GM19395 (cell line): ENCODE measurements at regions not wholly inside any gene's neighbourhood (a gene's known extent, or its start where the extent isn't known, plus 50 kb on each side); places are given as distances from the start of the nearest gene placed in this dataset.
"Not testable (repeated sequence)": the region's sequence is repeated elsewhere in the genome, so short reads cannot be mapped to it uniquely, and the experiment has no call there.

Experiments used
- ATAC-seq: cut with Tn5 transposase; IDR thresholded peaks from one replicate; pipeline ENCODE4 v1.9.1; 2021; ENCODE audit warnings: mild to moderate bottlenecking, moderate library complexity; ENCODE audit not compliant: unreplicated experiment

DNA sequence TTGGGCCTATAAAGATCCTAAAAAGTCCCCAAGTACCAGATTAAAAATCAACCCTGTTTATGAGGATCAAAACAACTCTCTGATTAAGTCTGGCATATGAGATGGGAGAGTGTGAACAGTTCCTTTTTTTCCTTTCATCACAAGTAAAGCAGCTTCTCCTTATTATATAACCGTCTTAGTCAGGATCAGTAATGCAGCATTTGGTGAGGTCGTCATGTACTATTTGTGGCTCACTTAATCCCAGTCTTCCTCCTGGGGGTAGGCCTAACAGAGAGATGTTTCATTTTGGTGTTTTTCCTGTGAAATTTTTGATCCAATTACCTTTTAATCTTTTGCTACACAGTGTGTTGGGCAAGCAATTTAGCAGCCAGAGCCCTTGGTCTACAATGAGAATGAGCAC, 333.1 kb upstream of the KCNMB2 start:
- ATAC-seq, result no peak

DNA sequence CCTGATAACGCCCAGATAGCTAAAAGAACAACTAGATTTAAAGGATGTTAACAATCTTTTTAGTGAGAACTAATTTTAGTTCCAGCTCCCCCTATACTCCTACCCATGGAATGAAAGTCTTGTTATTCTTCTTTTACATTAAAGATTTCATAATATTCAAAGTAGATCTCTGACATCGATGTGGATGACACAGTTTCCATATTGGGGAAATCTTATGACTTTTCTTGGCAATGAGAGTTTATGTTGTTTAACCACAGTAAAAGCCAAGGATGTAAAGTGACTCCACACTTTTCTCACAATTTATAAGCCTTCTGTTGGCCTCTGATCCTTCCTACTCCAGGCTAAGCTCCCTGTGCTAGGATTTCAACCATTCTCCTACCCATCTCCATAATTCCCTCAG, 332.6 kb upstream of the KCNMB2 start:
- no peak for ATAC-seq

DNA sequence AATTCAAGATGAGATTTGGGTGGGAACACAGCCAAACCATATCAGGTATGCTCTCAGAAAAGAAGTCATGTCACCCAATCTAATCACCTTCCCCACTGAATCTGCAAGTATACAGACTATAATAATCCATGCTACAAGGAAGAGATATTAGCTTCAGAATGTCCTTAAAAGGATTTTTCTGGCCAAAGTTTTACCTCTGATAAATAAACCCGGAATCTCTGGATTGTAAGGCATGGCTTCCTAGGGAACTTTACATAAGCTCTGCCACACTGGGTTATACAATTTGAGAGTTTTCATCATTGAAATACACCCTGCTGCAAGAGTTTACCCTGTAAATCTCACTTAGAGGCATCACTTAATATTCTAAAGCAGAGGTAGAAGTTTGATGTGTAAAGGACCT, 330.5 kb upstream of the KCNMB2 start:
- ATAC-seq, result no peak

GRCh38 chr3:178206521-178206920, 329.7 kb upstream of the KCNMB2 start:
- ATAC-seq, result no peak

- not testable (repeated sequence) for ATAC-seq
These were observed 329.1 kb upstream of the KCNMB2 start for GRCh38 chr3:178207161-178207560.

- ATAC-seq, result not testable (repeated sequence)
These were observed 328.6 kb upstream of the KCNMB2 start for GRCh38 chr3:178207627-178208026.

GRCh38 chr3:178209116-178209515, 327.1 kb upstream of the KCNMB2 start:
- ATAC-seq, result not testable (repeated sequence)

DNA sequence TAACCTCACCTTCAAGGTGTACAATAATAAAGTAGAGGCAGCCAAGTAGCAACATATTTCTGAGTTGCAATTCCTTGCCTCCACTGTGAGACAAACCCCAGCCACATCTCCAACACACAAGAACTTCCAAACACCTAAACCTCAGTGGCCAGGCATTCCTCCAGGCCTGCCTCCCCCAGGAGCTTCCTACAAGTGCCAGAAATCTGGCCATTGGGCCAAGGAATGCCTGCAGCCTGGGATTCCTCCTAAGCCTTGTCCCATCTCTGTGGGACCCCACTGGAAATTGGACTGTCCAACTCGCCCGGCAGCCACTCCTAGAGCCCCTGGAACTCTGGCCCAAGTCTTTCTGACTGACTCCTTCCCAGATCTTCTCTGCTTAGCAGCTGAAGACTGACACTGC, 326.6 kb upstream of the KCNMB2 start:
- not testable (repeated sequence) for ATAC-seq

- not testable (repeated sequence) for ATAC-seq
These were observed 325.1 kb upstream of the KCNMB2 start for GRCh38 chr3:178211086-178211485.

GRCh38 chr3:178217479-178217878, 318.8 kb upstream of the KCNMB2 start:
- no peak for ATAC-seq

- no peak for ATAC-seq
These were observed 318.0 kb upstream of the KCNMB2 start for GRCh38 chr3:178218231-178218630.

DNA sequence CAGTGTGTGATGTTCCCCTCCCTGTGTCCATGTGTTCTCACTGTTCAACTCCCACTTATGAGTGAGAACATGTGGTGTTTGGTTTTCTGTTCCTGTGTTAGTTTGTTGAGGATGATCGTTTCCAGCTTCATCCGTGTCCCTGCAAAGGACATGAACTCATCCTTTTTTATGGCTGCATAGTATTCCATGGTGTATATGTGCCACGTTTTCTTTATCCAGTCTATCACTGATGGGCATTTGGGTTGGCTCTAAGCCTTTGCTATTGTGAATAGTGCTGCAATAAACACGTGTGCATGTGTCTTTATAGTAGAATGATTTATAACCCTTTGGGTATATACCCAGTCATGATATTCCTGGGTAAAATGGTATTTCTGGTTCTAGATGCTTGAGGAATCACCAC, 316.6 kb upstream of the KCNMB2 start:
- not testable (repeated sequence) for ATAC-seq

GRCh38 chr3:178223876-178224275, 312.4 kb upstream of the KCNMB2 start:
- ATAC-seq, result no peak

GRCh38 chr3:178226094-178226493, 310.1 kb upstream of the KCNMB2 start:
- ATAC-seq, result no peak

GRCh38 chr3:178231645-178232044, 304.6 kb upstream of the KCNMB2 start:
- no peak for ATAC-seq

DNA sequence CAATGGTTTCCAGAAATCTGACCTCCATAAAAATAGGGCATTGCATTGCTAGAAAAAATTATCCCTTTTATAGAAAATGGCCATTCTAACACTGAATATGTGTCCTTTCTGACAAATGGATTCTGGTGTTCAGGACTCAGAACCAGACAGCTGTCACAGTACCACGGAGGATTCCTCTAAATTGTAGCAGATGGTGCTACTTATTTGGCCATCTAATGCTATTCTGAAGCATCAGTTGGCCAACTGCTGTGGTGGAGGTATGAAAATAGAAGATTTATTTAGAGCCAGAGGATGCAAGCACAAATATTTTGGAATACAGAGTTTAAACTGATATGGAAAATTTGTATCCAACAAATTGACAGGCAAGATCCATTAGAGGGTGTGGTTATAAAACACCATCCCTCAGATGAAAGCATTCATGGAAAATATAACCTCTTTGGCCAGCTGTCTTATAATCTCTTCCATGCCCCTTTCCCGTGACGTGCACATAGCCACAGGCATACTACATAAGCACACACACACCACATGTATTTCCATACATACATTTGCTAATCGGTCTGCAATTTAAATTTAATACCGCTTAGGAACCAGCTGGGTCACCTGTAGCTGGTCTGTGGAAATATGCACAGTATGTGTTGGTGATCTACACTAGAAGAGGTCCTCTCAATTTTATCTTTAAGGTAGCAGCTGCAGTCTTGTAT, 302.7 kb upstream of the KCNMB2 start:
- ATAC-seq, result no peak

DNA sequence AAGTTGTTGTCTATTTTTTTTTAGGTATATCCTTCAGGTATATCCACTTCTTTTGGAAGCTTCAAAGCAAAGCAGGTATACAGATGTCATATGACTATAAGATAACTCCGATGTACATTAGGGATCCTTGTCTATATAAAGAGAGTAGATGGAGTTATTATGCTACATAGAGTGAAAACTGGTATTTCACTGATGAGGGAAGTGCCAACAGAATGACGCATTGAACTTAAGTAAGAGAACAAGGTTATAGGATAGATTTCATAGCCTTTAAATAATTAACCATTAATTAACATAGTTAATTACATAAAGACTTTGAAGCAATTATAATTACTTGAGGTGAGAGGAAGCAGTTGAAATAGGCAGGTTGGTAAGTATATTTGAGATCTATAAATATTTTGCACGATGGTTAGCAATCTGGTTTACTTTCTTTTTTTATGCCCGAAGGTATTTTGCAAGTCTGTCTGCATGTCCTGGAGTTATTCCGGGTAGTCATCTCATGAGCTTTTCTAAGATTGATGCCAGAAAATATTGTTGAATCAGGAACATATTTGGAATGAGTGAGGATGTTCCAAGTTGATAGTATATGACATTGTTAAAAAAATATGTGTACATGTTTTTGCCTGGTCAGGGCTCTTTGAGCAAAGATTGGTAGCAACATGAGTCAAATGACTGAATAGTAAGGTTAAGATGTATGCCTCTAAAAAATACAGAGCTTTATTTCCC, 299.5 kb upstream of the KCNMB2 start:
- ATAC-seq, result no peak

- no peak for ATAC-seq
These were observed 298.1 kb upstream of the KCNMB2 start for GRCh38 chr3:178238179-178238578.

DNA sequence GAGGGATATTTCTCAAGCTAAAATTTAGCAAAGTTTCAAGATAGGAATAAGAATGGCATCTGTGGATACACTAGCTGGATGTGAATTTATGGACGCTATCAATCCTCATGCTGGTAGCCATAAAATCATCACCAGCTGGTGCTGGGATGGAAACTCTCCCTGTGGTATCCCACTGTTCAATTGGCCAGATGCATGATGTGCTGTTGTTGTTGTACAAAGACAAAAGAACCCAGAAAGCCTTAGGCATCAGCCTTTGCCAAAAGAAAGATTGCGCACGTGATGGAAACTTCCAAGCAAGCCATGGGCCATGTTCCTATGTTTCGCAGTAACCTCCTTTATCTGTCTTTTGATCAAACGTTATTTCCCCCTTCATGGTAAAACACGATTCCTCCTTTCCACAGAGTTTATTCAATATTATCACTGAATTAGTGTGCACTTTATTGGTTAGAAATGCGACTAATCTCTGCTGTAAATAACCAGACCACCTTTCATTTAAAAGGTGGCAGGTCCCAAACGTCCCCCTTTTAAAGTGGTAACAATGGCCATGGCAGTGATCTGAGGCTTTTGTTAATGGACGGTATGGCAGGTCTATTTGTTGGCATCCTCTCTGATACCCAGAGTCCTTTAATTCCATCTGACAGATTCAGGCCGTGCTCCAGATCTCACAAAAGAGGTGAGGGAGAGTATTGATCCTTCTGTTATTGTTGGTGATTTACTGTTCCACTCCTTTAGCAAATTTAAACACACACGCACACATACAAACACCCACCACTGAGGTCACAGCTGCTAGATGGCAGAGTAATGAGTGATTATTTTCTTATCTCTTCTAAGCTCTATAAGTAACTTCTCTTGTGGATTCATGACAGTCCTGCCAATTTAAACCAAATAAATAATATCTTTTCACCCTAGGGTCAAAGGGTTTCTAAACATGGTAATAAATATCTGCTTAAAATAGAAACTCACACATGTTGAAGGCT, 291.2 kb upstream of the KCNMB2 start:
- no peak for ATAC-seq

- no peak for ATAC-seq
These were observed 290.2 kb upstream of the KCNMB2 start for GRCh38 chr3:178246004-178246403.

- no peak for ATAC-seq
These were observed 280.9 kb upstream of the KCNMB2 start for GRCh38 chr3:178255315-178255714.
